NOMO-1 treated with DMSO at 0.1 percent for 48 hours (cell line): ENCODE measurements at regions not wholly inside any gene's neighbourhood (a gene's known extent, or its start where the extent isn't known, plus 50 kb on each side); places are given as distances from the start of the nearest gene placed in this dataset.

Experiments used
- DNase-seq: peaks from one replicate; lab custom pipeline; 2025; ENCODE audit not compliant: unreplicated experiment; lab: John Stamatoyannopoulos, UW

GRCh38 chr9:29730163-29730562 lies 2156.9 kb upstream of the C9orf72 start:
- no peak for DNase-seq

DNA sequence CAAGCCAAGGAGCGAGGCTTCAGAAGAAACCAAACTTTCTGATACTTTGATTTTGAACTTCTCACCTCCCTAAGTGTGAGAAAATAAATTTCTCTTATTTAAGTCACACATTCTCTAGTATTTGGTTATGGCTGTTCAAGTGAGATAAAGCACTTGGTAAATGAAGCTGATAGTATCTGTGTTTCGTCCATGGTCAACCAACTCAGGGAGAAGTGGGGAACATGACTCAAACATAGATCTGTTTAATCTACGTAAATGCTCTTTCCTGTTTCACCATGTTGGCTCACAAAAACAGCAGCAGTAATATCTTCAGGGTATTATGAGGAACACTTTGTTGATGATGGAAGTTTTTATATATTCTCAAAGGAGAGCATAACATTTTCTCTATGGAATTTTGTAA lies 2167.2 kb upstream of the C9orf72 start:
- DNase-seq: no peak

DNA sequence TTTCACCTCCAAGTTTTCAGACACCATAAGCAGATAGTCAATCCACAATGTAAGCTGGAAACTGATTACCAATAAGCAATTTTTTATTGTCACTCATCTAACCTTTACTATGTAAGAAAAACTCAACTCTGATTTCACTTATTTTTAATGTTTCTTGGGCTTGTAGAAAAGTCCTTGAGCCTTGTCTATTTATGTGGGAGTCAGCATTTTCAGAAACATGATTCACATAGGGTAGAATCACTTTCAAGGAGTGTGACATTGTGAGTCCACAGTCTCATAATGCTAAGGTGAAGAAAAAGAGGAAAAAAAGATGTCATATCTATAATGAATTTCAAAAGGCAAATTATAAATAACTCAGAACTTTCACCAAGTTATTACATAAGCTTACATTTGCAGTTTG lies 2167.9 kb upstream of the C9orf72 start:
- DNase-seq: no peak

- no peak for DNase-seq
Observed at GRCh38 chr9:29750062-29750461, 2176.8 kb upstream of the C9orf72 start.

GRCh38 chr9:29751226-29751625 lies 2177.9 kb upstream of the C9orf72 start:
- DNase-seq: no peak

DNA sequence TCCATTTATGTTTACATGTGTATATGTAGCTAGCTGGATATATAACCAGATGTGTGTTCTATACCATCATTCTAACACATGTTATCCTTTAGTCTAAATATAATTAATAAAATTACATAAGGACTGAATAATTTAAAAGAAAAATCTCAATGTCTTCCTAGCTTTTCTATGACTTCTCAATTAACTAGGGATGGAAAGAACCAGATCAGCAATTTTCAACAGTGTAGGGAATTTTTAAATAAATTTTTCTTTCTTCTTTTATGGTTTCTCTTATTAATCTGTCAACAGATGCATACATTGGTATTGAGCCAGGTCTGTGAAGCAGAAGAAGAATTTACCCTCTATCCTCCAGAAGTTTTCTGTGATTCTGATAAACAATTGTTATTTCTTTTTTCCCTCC lies 2180.4 kb upstream of the C9orf72 start:
- no peak for DNase-seq

DNA sequence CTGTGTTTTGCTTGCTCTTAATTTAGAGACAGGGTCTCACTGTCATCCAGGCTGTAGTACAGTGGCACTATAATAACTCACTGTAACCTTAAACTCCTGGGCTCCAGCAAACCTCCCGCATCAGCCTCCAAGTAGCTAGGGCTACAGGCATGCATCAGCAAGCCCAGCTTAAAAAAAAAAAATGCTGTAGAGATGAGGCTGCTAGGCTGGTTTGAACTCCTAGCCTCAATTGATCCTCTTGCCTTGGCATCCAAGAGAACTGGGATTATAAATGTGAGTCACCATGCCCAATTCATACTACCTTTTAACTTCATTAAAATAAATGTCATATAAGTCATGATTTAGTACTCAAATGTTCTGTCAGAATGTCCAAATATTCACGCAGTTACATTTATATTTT lies 2195.7 kb upstream of the C9orf72 start:
- DNase-seq: no peak

DNA sequence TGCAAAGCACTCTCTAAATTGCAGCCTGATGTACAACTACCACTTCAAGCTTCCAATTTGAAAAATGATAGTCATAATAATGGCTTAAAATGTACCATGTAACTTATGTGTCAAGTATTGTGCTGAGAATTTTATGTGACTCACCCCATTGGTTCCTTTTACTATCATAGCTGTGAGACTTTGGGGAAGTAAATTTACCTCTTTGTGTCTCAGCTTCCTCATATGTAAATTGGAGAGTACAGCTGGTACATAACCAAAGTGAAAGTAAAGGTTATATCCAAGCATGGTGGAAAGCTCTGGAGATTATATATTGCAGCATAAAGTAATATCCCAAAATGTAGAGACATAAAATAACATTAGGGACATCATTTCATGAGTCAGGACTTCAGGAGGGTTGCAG lies 2200.4 kb upstream of the C9orf72 start:
- DNase-seq: no peak

- DNase-seq: no peak
Observed at GRCh38 chr9:29775491-29775890, 2202.2 kb upstream of the C9orf72 start.

DNA sequence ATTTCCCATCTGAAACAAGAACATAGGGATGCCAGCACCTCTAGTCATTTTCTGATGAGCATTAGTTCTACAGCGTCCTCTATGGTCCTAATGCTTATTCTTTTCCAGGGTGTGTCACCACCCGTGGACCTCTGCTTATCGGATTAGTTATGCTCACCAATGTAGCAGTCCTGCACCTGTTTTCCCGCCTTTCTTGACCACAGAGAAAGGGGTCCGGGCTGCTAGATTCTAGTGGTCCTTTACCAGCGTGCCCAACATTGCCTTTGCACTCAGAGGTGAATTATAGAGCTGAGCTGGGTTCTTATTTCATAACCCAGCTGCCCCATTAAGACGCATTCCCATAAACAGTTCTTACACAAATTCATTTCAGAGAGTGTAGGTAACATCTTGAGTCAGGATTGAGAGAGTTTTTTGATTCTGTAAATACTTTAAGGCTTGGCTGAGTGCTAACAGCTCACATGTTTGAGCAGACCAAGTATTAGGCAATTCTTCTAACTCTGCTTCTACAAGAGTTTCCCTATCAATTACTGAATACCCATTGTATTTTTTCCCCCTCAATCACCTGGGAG lies 2205.1 kb upstream of the C9orf72 start:
- DNase-seq: no peak

- DNase-seq: no peak
Observed at GRCh38 chr9:29793970-29794369, 2220.7 kb upstream of the C9orf72 start.

DNA sequence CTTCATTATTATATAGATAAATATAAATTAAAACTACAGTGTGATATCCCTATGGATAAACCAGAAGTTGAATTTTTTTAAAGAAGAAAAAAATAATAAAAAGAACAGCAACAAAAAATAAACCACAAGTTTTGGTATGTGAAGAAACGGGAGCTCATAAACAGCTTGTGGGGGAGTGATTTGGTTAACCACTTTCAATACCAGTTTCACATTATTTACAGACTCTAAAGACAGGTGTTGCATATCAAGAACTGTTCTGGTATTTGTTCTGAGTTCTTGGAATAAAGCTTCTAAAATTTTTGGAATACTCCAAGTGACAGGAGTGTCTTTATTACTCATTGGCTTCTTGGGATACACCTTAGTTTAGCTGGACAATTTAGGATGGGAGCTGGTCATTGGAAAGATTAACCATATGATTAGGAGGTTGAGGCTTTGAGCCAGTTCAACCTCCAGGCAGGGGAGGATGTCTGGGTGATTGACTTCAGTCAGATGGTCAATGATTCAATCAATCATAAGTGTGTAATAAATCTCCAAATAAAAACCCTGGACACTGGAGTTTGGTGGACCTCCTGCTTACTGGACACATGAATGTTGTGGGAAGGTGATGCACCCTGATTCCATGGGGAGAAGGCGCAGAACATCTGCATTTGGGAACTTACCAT lies 2223.1 kb upstream of the C9orf72 start:
- no peak for DNase-seq

- no peak for DNase-seq
Observed at GRCh38 chr9:29798599-29798998, 2225.3 kb upstream of the C9orf72 start.

- no peak for DNase-seq
Observed at GRCh38 chr9:29799227-29799626, 2225.9 kb upstream of the C9orf72 start.

- no peak for DNase-seq
Observed at GRCh38 chr9:29800821-29801220, 2227.5 kb upstream of the C9orf72 start.

- DNase-seq: no peak
Observed at GRCh38 chr9:29802454-29802853, 2229.2 kb upstream of the C9orf72 start.

DNA sequence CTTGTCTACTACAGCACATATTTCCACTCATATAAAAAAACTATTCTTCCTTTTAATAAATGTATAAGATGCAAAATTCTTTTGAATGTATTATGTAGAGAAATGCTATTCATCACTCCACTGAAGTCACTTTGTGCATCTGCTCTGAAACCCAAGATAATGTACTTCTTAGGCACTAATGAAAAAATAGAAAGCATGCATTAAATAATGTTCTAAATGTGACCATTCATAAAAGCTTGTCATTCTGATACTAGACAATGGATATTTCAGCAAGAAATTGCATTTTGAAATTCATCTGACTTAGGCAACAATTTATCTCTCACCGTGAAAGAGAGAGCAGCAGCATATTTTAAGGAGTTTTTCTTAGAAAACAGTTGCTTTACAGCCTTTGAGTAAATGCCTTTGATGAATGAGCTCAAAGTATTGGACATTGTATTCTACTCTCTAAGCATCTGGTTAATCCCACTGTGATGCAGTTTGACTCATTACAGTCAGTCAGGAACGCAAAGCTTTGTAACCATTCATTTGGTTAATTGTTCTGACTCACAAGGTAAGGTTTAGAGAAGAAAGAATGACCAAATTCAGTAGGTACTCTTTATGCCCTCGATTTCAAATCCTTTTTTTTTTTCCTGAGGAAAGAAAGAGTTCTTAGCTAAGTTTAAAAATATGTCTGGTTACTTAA lies 2233.8 kb upstream of the C9orf72 start:
- no peak for DNase-seq

GRCh38 chr9:29816954-29817703 lies 2243.8 kb upstream of the C9orf72 start:
- no peak for DNase-seq

GRCh38 chr9:29822458-29822857 lies 2249.2 kb upstream of the C9orf72 start:
- DNase-seq: no peak

GRCh38 chr9:29826421-29826820 lies 2253.1 kb upstream of the C9orf72 start:
- no peak for DNase-seq

GRCh38 chr9:29830821-29831220 lies 2257.5 kb upstream of the C9orf72 start:
- DNase-seq: no peak

DNA sequence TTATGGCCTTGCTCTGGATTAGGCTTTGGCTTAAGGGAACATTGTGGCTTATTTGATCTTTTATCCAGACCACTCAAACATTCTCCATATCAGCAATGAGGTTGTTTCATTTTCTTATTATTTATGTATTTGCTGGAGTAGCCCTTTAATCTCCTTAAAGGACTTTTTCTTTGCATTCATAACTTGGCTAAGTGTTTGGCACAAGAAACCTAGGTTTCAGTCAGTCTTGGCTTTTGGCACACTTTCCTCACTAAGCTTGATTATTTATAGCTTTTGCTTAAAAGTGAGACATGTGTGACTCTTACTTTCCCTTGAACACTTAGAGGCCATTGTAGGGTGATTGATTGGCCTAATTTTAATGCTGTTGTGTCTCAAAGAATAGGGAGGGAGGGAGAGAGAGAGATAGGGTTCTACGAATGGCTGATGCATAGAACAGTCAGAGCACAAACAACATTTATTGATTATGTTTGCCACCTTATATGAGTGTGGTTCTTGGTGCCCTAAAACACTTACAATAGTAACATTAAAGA lies 2265.3 kb upstream of the C9orf72 start:
- no peak for DNase-seq
